K562 (cell line): ENCODE measurements at regions not wholly inside any gene's neighbourhood (a gene's known extent, or its start where the extent isn't known, plus 50 kb on each side); places are given as distances from the start of the nearest gene placed in this dataset.

Experiments
- ATAC-seq: fragments of 200-7000 bp; cut with Tn5 transposase; 3 replicates; pipeline ENCODE4 v1.9.1; 2020; ENCODE audit warnings: moderate library complexity
- BruUV-seq: library from RNA; stranded (reverse); fragments of 400-500 nt; replicated peaks from 2 replicates; lab custom pipeline; 2021; lab: Mats Ljungman, UMichigan
- CTCF ChIA-PET: fragments of 300-600 bp; formaldehyde crosslinking; extraction: SDS; loops from one replicate; lab custom pipeline; 2021; ENCODE audit warnings: low intra/inter-chr PET ratio; lab: Yijun Ruan, JAX
- POLR2A ChIA-PET: fragments of 300-600, 350-650 bp; sonication (Branson Sonifier 250); formaldehyde crosslinking; extraction: SDS; loops from one replicate; lab custom pipeline; 2021; ENCODE audit warnings: antibody characterized with exemption, inconsistent platforms; lab: Yijun Ruan, JAX
- DNase-seq, 4 experiments: peaks; one replicate each; pipeline versions ENCODE4 v3.0.0 to v3.0.0-alpha.2; 2011 to 2018; ENCODE audit warnings: low spot score in 3 of 4, mixed read lengths in 3 of 4; ENCODE audit errors: extremely low read depth in 1 of 4
- FAIRE-seq: peaks from 2 replicates; lab custom pipeline; 2011; peaks lifted over from hg19 to GRCh38; lab: Jason Lieb, UNC
- H2AFZ ChIP-seq: 2 replicates; pipeline ENCODE4 v1.6.0; 2011; ENCODE audit warnings: low read depth, low read length, control low read depth, inconsistent platforms
- H3K27ac ChIP-seq: fragments of 200-600 bp; 3 replicates; pipeline ENCODE4 v1.8.0; 2011; ENCODE audit warnings: low read depth, mild to moderate bottlenecking, control low read depth, inconsistent platforms, low read length, moderate library complexity, mixed read lengths; ENCODE audit errors: extremely low read depth
- H3K27me3 ChIP-seq, 2 experiments: fragments of 300-600 bp in 1 of 2; 2 replicates in 1 of 2; 3 replicates in 1 of 2; pipeline versions ENCODE4 v1.6.0 to v1.8.0; 2011; ENCODE audit warnings: inconsistent platforms in 2 of 2, low read length in 2 of 2, mild to moderate bottlenecking in 1 of 2, mixed read lengths in 1 of 2, moderate library complexity in 1 of 2; ENCODE audit not compliant: control insufficient read depth in 2 of 2, insufficient read depth in 2 of 2
- H3K36me3 ChIP-seq: fragments of 300-600 bp; 3 replicates; pipeline ENCODE4 v1.8.0; 2011; ENCODE audit warnings: mild to moderate bottlenecking, low read length, inconsistent platforms; ENCODE audit not compliant: control insufficient read depth, insufficient read depth
- H3K4me1 ChIP-seq, 2 experiments: fragments of 200-600 bp in 1 of 2; replicated peaks in 1 of 2; 2 replicates in 1 of 2; 3 replicates in 1 of 2; pipeline versions ENCODE4 v1.5.1 to v1.8.0; 2011; ENCODE audit warnings: inconsistent platforms in 2 of 2, low read length in 2 of 2, mild to moderate bottlenecking in 1 of 2, mixed read lengths in 1 of 2, moderate library complexity in 1 of 2; ENCODE audit not compliant: control insufficient read depth in 2 of 2, insufficient read depth in 2 of 2
- H3K4me2 ChIP-seq: 2 replicates; pipeline ENCODE4 v1.6.1; 2011; ENCODE audit warnings: low read length, control low read depth, inconsistent platforms, mixed read lengths; ENCODE audit not compliant: insufficient read depth
- H3K4me3 ChIP-seq: fragments of 200-600 bp; sonication (generic), shearing (Covaris generic); 2 replicates; pipeline ENCODE4 v1.5.1; 2016; ENCODE audit warnings: control low read depth, inconsistent platforms
- H3K79me2 ChIP-seq: fragments of 200-600 bp; 3 replicates; pipeline ENCODE4 v1.8.0; 2011; ENCODE audit warnings: low read length, inconsistent platforms; ENCODE audit not compliant: control insufficient read depth, insufficient read depth
- H3K9ac ChIP-seq, 2 experiments: 2 replicates each; pipeline versions ENCODE4 v1.6.0 to v1.6.1; 2011; ENCODE audit warnings: low read depth in 2 of 2, low read length in 2 of 2, control low read depth in 1 of 2, inconsistent platforms in 1 of 2, mild to moderate bottlenecking in 1 of 2, mixed read lengths in 1 of 2; ENCODE audit not compliant: insufficient read depth in 1 of 2
- H3K9me1 ChIP-seq: one replicate; pipeline ENCODE4 v1.6.0; 2011; ENCODE audit warnings: inconsistent platforms, mild to moderate bottlenecking, low read length, moderate library complexity; ENCODE audit not compliant: control insufficient read depth, insufficient read depth
- H3K9me3 ChIP-seq: replicated peaks from 2 replicates; pipeline ENCODE4 v1.5.1; 2011; ENCODE audit warnings: low read depth, low read length, inconsistent platforms; ENCODE audit not compliant: control insufficient read depth, insufficient read depth
- H4K20me1 ChIP-seq: replicated peaks from 2 replicates; pipeline ENCODE4 v1.6.1; 2011; ENCODE audit warnings: low read length, inconsistent platforms, mixed read lengths; ENCODE audit not compliant: control insufficient read depth, insufficient read depth
- FOXA1 ChIP-seq: fragments of 450-650 bp; IDR thresholded peaks from 2 replicates; pipeline ENCODE4 v1.6.1; 2016; ENCODE audit warnings: mild to moderate bottlenecking, borderline replicate concordance
- GTF2F1 ChIP-seq: IDR thresholded peaks from 2 replicates; pipeline ENCODE4 v1.6.1; 2011; ENCODE audit warnings: low read depth, low read length, improper control_type of control experiment
- NCOA6 ChIP-seq: fragments of 450-650 bp; IDR thresholded peaks from 2 replicates; pipeline ENCODE4 v1.6.1; 2017; ENCODE audit warnings: mild to moderate bottlenecking
- POLR2B ChIP-seq: fragments of 450-650 bp; IDR thresholded peaks from 2 replicates; pipeline ENCODE4 v1.6.1; 2018; ENCODE audit warnings: low read depth; ENCODE audit not compliant: partially characterized antibody
- SMAD1 ChIP-seq: fragments of 150-350 bp; IDR thresholded peaks from 2 replicates; pipeline ENCODE4 v1.6.1; 2014; ENCODE audit warnings: low read length, low read depth; ENCODE audit not compliant: partially characterized antibody
- ZC3H11A ChIP-seq: IDR thresholded peaks from 2 replicates; pipeline ENCODE4 v1.6.1; 2012; ENCODE audit warnings: low read depth, low read length, improper control_type of control experiment
- WGBS: fragments of 100-300 bp; shearing (Covaris generic); methylation state at CpG from one replicate; pipeline ENCODE4 v1.1.6; 2016; ENCODE audit warnings: low coverage, mixed read lengths; ENCODE audit not compliant: insufficient coverage; ENCODE audit errors: missing lambda C conversion rate; 5-methylcytosine and 5-hydroxymethylcytosine counted together
- in situ Hi-C: fragments of 300-500 bp; cut with MboI; formaldehyde crosslinking; loops from 4 replicates; pipeline ENCODE4 v1.15.0; 2018; ENCODE audit warnings: inconsistent platforms, mixed read lengths
- intact Hi-C: fragments of 100-400 bp; cut with micrococcal nuclease; formaldehyde crosslinking; loops from 2 replicates; pipeline ENCODE4 v1.14.2; 2022
- TF ChIP-seq, protein P1 (sequence below): fragments of 450-650 bp; formaldehyde crosslinking; IDR thresholded peaks from 2 replicates; pipeline ENCODE4 v1.4.0; 2022; ENCODE audit warnings: missing genetic modification characterization
- TF ChIP-seq, protein P2 (sequence below), 2 experiments: fragments of 450-650 bp; formaldehyde crosslinking in 1 of 2; IDR thresholded peaks; 2 replicates each; pipeline versions ENCODE4 v1.4.0 to v1.6.1; 2014 to 2020; ENCODE audit warnings: mild to moderate bottlenecking in 2 of 2, borderline replicate concordance in 1 of 2, low read depth in 1 of 2
- TF ChIP-seq, protein P3 (sequence below): fragments of 450-650 bp; formaldehyde crosslinking; IDR thresholded peaks from 2 replicates; pipeline ENCODE4 v1.4.0; 2022; ENCODE audit warnings: mild to moderate bottlenecking, moderate library complexity

DNA sequence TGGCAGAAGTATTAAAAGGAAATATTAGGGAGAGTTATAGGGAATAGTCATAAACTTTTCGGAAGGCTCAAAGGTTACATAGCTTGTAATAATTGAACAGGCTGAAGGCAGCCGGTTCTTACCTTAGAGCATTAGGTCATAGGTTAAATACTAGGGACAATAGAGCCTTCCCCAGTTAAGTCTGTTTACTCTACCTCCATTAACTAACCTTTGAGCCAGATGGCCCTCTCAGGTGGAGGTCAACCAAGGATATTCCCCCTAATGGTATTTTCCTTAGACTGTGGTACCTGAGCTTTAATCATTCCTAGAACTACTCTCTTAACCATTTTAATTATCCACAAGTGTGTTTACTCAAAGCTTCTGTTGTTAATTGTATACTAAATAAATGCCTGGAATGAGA is 920.9 kb upstream of the PABPC4L start:
- Histone ChIP-seq H3K9ac (no peak overlapping the region), H3K9me1 (no peaks in the 10 kb centered on the region), H3K79me2 (no peaks in the 10 kb centered on the region), H3K27ac (no peak overlapping the region), H3K9me3 (no peaks in the 10 kb centered on the region), H4K20me1 (no peaks in the 10 kb centered on the region), H3K27me3 (no peaks in the 10 kb centered on the region), H2AFZ (no peak overlapping the region), H3K36me3 (no peaks in the 10 kb centered on the region), H3K4me3 (no peak overlapping the region), H3K4me2 (no peak overlapping the region), H3K4me1 (no peaks in the 10 kb centered on the region)
- CTCF ChIA-PET, result no interaction called here
- intact Hi-C loops (no loop called here), in situ Hi-C loops (no loop called here)
- DNase-seq (no peak), ATAC-seq (no peak), FAIRE-seq (no peak)
- POLR2A ChIA-PET, result no interaction called here
- WGBS, result 0% methylated on average over 2 of the region's 2 CpGs
- no TSS peak for BruUV-seq
- TF ChIP-seq FOXA1 (no peak), POLR2B (no peak), SMAD1 (no peak), ZC3H11A (no peak), GTF2F1 (no peak), NCOA6 (no peak)
- TF ChIP-seq, protein P1, sequence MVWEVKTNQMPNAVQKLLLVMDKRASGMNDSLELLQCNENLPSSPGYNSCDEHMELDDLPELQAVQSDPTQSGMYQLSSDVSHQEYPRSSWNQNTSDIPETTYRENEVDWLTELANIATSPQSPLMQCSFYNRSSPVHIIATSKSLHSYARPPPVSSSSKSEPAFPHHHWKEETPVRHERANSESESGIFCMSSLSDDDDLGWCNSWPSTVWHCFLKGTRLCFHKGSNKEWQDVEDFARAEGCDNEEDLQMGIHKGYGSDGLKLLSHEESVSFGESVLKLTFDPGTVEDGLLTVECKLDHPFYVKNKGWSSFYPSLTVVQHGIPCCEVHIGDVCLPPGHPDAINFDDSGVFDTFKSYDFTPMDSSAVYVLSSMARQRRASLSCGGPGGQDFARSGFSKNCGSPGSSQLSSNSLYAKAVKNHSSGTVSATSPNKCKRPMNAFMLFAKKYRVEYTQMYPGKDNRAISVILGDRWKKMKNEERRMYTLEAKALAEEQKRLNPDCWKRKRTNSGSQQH, result no peak
- TF ChIP-seq, protein P2, sequence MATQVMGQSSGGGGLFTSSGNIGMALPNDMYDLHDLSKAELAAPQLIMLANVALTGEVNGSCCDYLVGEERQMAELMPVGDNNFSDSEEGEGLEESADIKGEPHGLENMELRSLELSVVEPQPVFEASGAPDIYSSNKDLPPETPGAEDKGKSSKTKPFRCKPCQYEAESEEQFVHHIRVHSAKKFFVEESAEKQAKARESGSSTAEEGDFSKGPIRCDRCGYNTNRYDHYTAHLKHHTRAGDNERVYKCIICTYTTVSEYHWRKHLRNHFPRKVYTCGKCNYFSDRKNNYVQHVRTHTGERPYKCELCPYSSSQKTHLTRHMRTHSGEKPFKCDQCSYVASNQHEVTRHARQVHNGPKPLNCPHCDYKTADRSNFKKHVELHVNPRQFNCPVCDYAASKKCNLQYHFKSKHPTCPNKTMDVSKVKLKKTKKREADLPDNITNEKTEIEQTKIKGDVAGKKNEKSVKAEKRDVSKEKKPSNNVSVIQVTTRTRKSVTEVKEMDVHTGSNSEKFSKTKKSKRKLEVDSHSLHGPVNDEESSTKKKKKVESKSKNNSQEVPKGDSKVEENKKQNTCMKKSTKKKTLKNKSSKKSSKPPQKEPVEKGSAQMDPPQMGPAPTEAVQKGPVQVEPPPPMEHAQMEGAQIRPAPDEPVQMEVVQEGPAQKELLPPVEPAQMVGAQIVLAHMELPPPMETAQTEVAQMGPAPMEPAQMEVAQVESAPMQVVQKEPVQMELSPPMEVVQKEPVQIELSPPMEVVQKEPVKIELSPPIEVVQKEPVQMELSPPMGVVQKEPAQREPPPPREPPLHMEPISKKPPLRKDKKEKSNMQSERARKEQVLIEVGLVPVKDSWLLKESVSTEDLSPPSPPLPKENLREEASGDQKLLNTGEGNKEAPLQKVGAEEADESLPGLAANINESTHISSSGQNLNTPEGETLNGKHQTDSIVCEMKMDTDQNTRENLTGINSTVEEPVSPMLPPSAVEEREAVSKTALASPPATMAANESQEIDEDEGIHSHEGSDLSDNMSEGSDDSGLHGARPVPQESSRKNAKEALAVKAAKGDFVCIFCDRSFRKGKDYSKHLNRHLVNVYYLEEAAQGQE (IDR thresholded peaks at IDR 0.05; ENCODE audit: borderline replicate concordance), result no peak
- TF ChIP-seq, protein P2 (CRISPR knock-in tag; IDR thresholded peaks at IDR 0.05; ENCODE audit: low read depth), result no peak
- TF ChIP-seq, protein P3, sequence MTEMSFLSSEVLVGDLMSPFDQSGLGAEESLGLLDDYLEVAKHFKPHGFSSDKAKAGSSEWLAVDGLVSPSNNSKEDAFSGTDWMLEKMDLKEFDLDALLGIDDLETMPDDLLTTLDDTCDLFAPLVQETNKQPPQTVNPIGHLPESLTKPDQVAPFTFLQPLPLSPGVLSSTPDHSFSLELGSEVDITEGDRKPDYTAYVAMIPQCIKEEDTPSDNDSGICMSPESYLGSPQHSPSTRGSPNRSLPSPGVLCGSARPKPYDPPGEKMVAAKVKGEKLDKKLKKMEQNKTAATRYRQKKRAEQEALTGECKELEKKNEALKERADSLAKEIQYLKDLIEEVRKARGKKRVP, result no peak
